Stomach (tissue), 8 donors: ENCODE measurements at regions not wholly inside any gene's neighbourhood (a gene's known extent, or its start where the extent isn't known, plus 50 kb on each side); places are given as distances from the start of the nearest gene placed in this dataset.
"Not testable (repeated sequence)": the region's sequence is repeated elsewhere in the genome, so short reads cannot be mapped to it uniquely, and the experiment has no call there.

Experiments used
- DNase-seq, 2 donors: peaks; one replicate each; pipeline versions ENCODE4 v3.0.0 to v3.0.0-alpha.2; 2013 to 2019
- H3K27ac ChIP-seq, 5 donors: fragments of 200-600 bp in 4 of 5; sonication (generic) in 4 of 5; one replicate each; pipeline ENCODE4 v1.5.1; 2013 to 2019; ENCODE audit warnings: mild to moderate bottlenecking in 1 of 5, moderate library complexity in 1 of 5
- H3K27me3 ChIP-seq, 3 donors: fragments of 200-600 bp; sonication (generic); one replicate each; pipeline ENCODE4 v1.5.1; 2017 to 2019; ENCODE audit warnings: mixed run types in 1 of 3
- H3K36me3 ChIP-seq, 4 donors: fragments of 200-600 bp; sonication (generic); 1 replicate in 3 of 4; 2 replicates in 1 of 4; pipeline ENCODE4 v1.5.1; 2016 to 2019
- H3K4me1 ChIP-seq, 4 donors: fragments of 200-600 bp; sonication (generic); one replicate each; pipeline ENCODE4 v1.5.1; 2016 to 2019
- H3K4me3 ChIP-seq, 4 donors: fragments of 200-600 bp; sonication (generic) in 3 of 4; one replicate each; pipeline ENCODE4 v1.5.1; 2016 to 2019; ENCODE audit warnings: mild to moderate bottlenecking in 1 of 4
- H3K9me3 ChIP-seq, 4 donors: fragments of 200-600 bp; sonication (generic); one replicate each; pipeline ENCODE4 v1.5.1; 2016 to 2019
- CTCF ChIP-seq, 7 experiments: fragments of 450-650 bp in 4 of 7; fragments of 200-600 bp in 3 of 7; sonication (generic) in 3 of 7; IDR thresholded peaks; one replicate each; pipeline ENCODE4 v1.5.1; 2016 to 2019; ENCODE audit warnings: antibody characterized with exemption in 7 of 7, control low read depth in 2 of 7, mild to moderate bottlenecking in 1 of 7
- EP300 ChIP-seq: sonication (generic); formaldehyde crosslinking; IDR thresholded peaks from one replicate; pipeline ENCODE4 v1.6.1; 2017; ENCODE audit warnings: antibody characterized with exemption
- POLR2A ChIP-seq, 4 donors: fragments of 450-650 bp; IDR thresholded peaks; one replicate each; pipeline ENCODE4 v1.6.1; 2016; ENCODE audit warnings: antibody characterized with exemption in 4 of 4, control low read depth in 2 of 4, mild to moderate bottlenecking in 1 of 4, moderate library complexity in 1 of 4
- POLR2AphosphoS5 ChIP-seq, 3 donors: sonication (generic); formaldehyde crosslinking; IDR thresholded peaks; one replicate each; pipeline ENCODE4 v1.6.1; 2016; ENCODE audit warnings: antibody characterized with exemption in 3 of 3
- WGBS, 5 donors: extraction: QIAGEN DNeasy Blood & Tissue Kit in 3 of 5; methylation state at CpG; one replicate each; pipeline versions ENCODE4 v1.1.5 to v1.1.7; 2013 to 2018; 5-methylcytosine and 5-hydroxymethylcytosine counted together
- intact Hi-C: fragments of 100-400 bp; cut with DNase I; formaldehyde crosslinking; loops from one replicate; pipeline ENCODE4 v1.15.1; 2023; ENCODE audit warnings: low total_unique reads
- donor health status: healthy with polysubstance abuse.
- donor health status: Bipolar disorder and iron deficiency.
- donor health status: healthy.

DNA sequence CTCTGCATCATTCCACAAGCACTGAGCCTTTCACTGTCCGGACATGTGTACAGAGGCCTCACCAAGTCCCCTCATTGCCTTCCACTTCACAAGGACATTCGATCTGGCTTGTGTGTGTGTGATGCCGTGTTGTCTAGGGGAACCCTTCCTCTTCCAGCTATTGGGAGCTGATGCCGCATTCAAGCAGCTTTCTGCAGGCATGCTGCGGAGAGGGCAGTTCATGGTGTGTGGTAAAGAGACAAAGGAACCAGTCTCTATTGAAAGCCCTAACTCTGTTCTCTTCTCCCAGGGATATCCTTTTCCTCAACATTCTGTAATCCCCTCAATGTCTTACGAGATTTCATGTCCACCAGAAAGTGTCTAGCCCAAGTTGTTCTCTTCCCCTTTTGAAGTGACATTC, 141.6 kb downstream of the ALOX5 start:
- TF ChIP-seq CTCF (IDR thresholded peaks at IDR 0.05) (no peak), POLR2A (IDR thresholded peaks at IDR 0.05) (no peak), EP300 (no peak), POLR2AphosphoS5 (IDR thresholded peaks at IDR 0.05) (no peak)
- intact Hi-C loops: no loop called here
- H3K36me3 ChIP-seq: no peaks in the 10 kb centered on the region
- no peak overlapping the region for H3K4me3 ChIP-seq
- DNase-seq: no peak
- peaks cover 0 to 13% (median 4%) of the 10 kb centered on the region in 4 donors for H3K4me1 ChIP-seq
- H3K27ac ChIP-seq: no peak overlapping the region
- 86 to 93% (median 89%) methylated on average over 6 of the region's 6 CpGs for whole genome bisulfite sequencing, 5 donors
- H3K27me3 ChIP-seq: no peaks in the 10 kb centered on the region
- no peaks in the 10 kb centered on the region for H3K9me3 ChIP-seq

GRCh38 chr10:45514291-45515270, 140.6 kb downstream of the ALOX5 start:
- peak in 1 of 2 donors; percentile 59 for DNase-seq
- TF ChIP-seq POLR2AphosphoS5 (IDR thresholded peaks at IDR 0.05) (no peak), POLR2A (IDR thresholded peaks at IDR 0.05) (no peak), EP300 (no peak), CTCF (IDR thresholded peaks at IDR 0.05) (no peak)
- Histone ChIP-seq H3K36me3 (no peaks in the 10 kb centered on the region), H3K4me1 (peaks cover 0 to 13% (median 4%) of the 10 kb centered on the region in 4 donors), H3K4me3 (no peak overlapping the region), H3K9me3 (no peaks in the 10 kb centered on the region), H3K27ac (no peak overlapping the region), H3K27me3 (no peaks in the 10 kb centered on the region)
- intact Hi-C loops: no loop called here
- WGBS, 5 donors: 69 to 82% (median 79%) methylated on average over 12 of the region's 12 CpGs

DNA sequence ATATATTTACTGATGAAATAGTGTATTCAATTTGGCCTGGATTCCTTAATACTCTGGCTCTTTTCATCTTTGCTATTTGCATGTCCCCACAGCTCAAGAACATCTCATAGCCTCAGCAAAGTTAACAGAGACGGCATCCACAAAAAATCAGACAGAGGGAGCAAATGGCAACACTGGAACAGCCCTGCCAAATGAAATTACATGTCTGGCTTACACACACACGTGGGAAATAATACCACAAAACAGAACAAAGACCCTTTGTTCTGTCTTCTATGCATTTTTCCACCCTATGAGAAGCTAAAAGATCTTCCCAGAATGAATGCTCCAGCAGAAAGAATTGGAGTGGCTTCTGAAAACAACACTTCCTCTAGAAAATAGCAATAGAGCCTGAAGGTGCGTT, 139.5 kb downstream of the ALOX5 start:
- intact Hi-C loops: no loop called here
- Histone ChIP-seq H3K4me1 (peaks cover 0 to 13% (median 4%) of the 10 kb centered on the region in 4 donors), H3K27ac (no peak overlapping the region), H3K4me3 (no peak overlapping the region), H3K9me3 (no peaks in the 10 kb centered on the region), H3K27me3 (no peaks in the 10 kb centered on the region), H3K36me3 (no peaks in the 10 kb centered on the region)
- TF ChIP-seq POLR2A (IDR thresholded peaks at IDR 0.05) (no peak), POLR2AphosphoS5 (IDR thresholded peaks at IDR 0.05) (no peak), EP300 (no peak), CTCF (IDR thresholded peaks at IDR 0.05) (no peak)
- 64 to 70% (median 68%) methylated on average over 3 of the region's 3 CpGs for WGBS, 5 donors
- peak in 1 of 2 donors; percentile 28 for DNase-seq

DNA sequence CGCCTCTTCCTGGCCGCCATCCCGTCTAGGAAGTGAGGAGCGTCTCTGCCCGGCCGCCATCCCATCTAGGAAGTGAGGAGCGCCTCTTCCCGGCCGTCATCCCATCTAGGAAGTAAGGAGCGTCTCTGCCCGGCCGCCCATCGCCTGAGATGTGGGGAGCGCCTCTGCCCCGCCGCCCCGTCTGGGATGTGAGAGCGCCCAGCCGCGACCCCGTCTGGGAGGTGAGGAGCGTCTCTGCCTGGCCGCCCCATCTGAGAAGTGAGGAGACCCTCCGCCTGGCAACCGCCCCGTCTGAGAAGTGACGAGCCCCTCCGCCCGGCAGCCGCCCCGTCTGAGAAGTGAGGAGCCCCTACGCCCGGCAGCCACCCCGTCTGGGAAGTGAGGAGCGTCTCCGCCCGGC, 137.9 kb downstream of the ALOX5 start:
- H3K9me3 ChIP-seq: not testable (repeated sequence)
- 94 to 99% (median 97%) methylated on average over 23 to 34 of the region's 37 CpGs; no CpG with 5 or more reads in 1 of the 5 donors for WGBS, 5 donors

DNA sequence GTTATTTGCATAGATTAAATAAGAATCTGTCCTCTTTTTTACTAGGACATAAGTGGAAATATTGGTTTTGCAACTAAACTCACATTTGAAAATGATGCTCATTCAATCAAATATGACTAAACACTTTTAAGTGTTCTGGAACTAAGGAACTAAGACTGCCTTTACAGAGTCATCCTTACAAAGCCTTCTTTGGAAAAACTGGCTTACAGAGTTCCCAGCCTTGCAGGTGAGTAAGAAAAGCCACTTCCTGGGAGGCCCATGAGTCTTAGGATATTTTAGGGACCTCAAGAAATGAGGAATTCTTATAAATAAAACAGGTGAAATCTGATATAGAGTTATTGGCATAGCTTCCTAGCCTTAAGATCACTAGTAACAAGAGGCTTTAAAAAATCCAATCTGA, 135.5 kb downstream of the ALOX5 start:
- TF ChIP-seq POLR2AphosphoS5 (IDR thresholded peaks at IDR 0.05): no peak
- TF ChIP-seq POLR2A (IDR thresholded peaks at IDR 0.05): no peak
- TF ChIP-seq EP300: no peak
- no peak for TF ChIP-seq CTCF (IDR thresholded peaks at IDR 0.05)

More for the DNA sequence above, 137.9 kb downstream of the ALOX5 start:
- H3K27ac ChIP-seq, H3K36me3 ChIP-seq, DNase-seq, H3K27me3 ChIP-seq, H3K4me3 ChIP-seq, intact Hi-C loops: not testable (repeated sequence)
- H3K4me1 ChIP-seq: peaks cover 0 to 13% (median 4%) of the 10 kb centered on the region in 4 donors

More for the DNA sequence above, 135.5 kb downstream of the ALOX5 start:
- Histone ChIP-seq H3K4me3 (no peak overlapping the region), H3K27me3 (no peaks in the 10 kb centered on the region), H3K4me1 (peaks cover 0 to 6% (median 0%) of the 10 kb centered on the region in 4 donors), H3K27ac (no peak overlapping the region), H3K36me3 (no peaks in the 10 kb centered on the region), H3K9me3 (no peaks in the 10 kb centered on the region)
- no peak for DNase-seq
- intact Hi-C loops: no loop called here
